ENCODE measurements at regions not wholly inside any gene's neighbourhood (a gene's known extent, or its start where the extent isn't known, plus 50 kb on each side); places are given as distances from the start of the nearest gene placed in this dataset.
"Not testable (repeated sequence)": the region's sequence is repeated elsewhere in the genome, so short reads cannot be mapped to it uniquely, and the experiment has no call there.

DNA sequence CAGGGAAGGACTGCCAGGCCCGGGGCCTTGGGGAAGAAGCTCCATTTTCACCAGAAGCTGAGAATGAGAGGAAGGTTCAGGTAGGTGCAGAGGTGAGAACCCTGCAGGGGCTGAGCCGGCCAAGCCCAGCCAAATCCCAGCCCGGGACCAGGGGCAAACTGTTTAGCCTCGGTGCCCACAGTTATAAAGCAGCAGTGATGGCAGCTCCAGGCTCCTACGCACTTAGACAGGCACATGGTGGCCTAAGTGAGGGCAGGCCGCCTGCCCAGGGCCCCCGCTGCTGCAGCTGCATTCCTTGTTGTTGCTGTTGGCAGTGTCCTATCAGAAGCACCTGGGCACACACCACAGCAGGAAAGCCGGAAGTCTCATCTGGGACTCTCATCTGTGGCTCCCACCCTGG, 159.9 kb upstream of the FOXD4L5 start:
- Mint-ChIP-seq H3K4me1 (ENCODE audit: low read depth) (no peaks in the 10 kb centered on the region), H3K4me3 (no peak overlapping the region), H3K9me3 (peaks cover 7 to 9% of the 10 kb centered on the region in 2 donors), H3K36me3 (ENCODE audit: insufficient read depth in 2 of 2) (peaks cover 4 to 7% of the 10 kb centered on the region in 2 donors), H3K27me3 (ENCODE audit: low read depth) (no peaks in the 10 kb centered on the region), H3K27ac (no peak overlapping the region)
- ATAC-seq (replicated peaks in 1 of 2) (no peak), DNase-seq (no peak)

DNA sequence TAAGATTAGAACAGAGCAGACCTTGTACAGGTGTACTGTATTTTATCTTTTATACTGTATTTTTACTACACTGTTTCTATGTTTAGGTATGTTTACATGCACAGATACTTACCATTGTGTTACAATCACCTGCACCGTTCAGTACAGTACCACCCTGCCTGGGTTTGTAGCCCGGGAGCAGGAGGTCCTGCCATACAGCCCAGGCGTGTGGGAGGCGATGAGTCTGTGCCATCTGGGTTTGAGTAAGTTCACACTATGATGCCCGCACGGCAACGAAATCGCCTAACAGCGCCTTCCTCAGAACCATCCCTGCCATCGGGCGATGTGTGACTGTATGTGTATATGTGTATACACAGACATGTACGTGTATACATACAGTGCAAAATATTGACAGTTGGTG, 157.1 kb upstream of the FOXD4L5 start:
- H3K4me3 Mint-ChIP-seq; H3K27ac Mint-ChIP-seq; H3K4me1 Mint-ChIP-seq (ENCODE audit: low read depth); H3K36me3 Mint-ChIP-seq (ENCODE audit: insufficient read depth in 2 of 2); DNase-seq; ATAC-seq (replicated peaks in 1 of 2); H3K27me3 Mint-ChIP-seq (ENCODE audit: low read depth): not testable (repeated sequence)
- H3K9me3 Mint-ChIP-seq: peaks cover 10 to 13% of the 10 kb centered on the region in 2 donors

DNA sequence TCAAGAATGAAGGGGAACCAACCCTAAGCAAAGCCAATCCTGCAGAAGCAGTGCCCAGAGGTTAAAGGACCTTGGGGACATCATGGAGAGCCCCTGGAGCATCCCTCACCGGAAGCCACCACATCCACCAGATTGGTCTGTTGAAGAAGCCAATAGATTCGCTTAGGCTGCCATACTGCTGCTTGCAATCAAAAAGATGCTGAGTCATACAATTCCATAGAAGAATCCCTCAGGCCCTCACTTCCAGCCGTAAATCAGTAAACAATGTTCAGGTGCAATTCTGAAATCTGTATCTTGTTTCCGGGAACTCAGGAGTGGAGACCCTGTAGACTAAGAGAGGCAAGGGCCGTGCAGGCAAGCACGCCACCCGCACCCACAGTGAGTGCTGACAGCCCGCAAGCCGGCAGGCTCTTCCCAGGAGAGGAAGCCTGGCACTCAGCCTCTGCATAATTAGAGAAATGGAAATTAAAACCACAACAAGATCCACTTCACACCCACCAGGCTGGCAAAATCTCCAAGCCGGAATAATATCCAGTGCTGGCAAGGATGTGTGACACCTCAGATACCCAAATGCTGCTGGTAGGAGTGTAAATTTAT, 156.4 kb upstream of the FOXD4L5 start:
- Mint-ChIP-seq H3K9me3 (peaks cover 15 to 18% of the 10 kb centered on the region in 2 donors), H3K36me3 (ENCODE audit: insufficient read depth in 2 of 2) (peaks cover 8 to 10% of the 10 kb centered on the region in 2 donors)
- ATAC-seq (replicated peaks in 1 of 2); H3K4me3 Mint-ChIP-seq; H3K27me3 Mint-ChIP-seq (ENCODE audit: low read depth); H3K4me1 Mint-ChIP-seq (ENCODE audit: low read depth); DNase-seq; H3K27ac Mint-ChIP-seq: not testable (repeated sequence)

DNA sequence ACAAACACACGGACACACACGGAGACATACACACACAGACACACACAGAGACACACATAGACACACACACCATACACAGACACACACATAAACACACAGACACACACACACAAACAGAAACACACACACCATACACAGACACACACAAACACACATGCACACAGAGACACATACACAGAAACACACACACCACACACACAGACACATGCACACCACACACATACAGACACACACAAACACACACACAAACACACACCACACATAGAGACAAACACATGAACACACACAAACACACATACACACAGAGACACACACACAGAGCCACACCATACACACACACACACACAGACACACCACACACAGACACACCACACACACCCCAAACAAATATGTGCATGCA, 152.7 kb upstream of the FOXD4L5 start:
- H3K27ac Mint-ChIP-seq: no peak overlapping the region
- peaks cover 9 to 14% of the 10 kb centered on the region in 2 donors for H3K36me3 Mint-ChIP-seq (ENCODE audit: insufficient read depth in 2 of 2)
- no peaks in the 10 kb centered on the region for H3K27me3 Mint-ChIP-seq (ENCODE audit: low read depth)
- no peak for DNase-seq
- H3K4me1 Mint-ChIP-seq (ENCODE audit: low read depth): no peaks in the 10 kb centered on the region
- H3K4me3 Mint-ChIP-seq: no peak overlapping the region
- ATAC-seq (replicated peaks in 1 of 2): no peak
- peaks cover 20% of the 10 kb centered on the region in 2 donors for H3K9me3 Mint-ChIP-seq

DNA sequence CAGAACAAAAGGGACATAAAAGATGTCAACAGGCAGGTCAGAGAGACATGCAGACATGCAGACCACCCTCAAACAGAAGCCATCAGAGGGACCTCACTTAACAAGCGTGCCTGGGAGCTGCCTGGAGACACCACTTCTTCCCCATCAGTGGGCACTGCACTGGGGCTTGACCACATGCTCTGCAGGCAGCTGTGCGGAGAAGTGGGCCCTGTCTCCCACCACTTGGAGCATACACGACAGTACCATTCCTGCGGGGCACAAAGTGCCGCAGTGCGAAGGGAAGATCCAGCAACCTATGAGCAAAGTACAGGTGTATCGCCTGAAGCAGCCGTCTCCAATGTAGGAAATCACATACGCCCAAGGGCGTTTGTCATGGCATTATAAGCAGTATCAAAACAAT, 150.5 kb upstream of the FOXD4L5 start:
- no peak for ATAC-seq (replicated peaks in 1 of 2)
- H3K27ac Mint-ChIP-seq: no peak overlapping the region
- H3K36me3 Mint-ChIP-seq (ENCODE audit: insufficient read depth in 2 of 2): peaks cover 18 to 25% of the 10 kb centered on the region in 2 donors
- no peaks in the 10 kb centered on the region for H3K4me1 Mint-ChIP-seq (ENCODE audit: low read depth)
- H3K9me3 Mint-ChIP-seq: peaks cover 27 to 29% of the 10 kb centered on the region in 2 donors
- no peak overlapping the region for H3K4me3 Mint-ChIP-seq
- no peaks in the 10 kb centered on the region for H3K27me3 Mint-ChIP-seq (ENCODE audit: low read depth)
- no peak for DNase-seq

DNA sequence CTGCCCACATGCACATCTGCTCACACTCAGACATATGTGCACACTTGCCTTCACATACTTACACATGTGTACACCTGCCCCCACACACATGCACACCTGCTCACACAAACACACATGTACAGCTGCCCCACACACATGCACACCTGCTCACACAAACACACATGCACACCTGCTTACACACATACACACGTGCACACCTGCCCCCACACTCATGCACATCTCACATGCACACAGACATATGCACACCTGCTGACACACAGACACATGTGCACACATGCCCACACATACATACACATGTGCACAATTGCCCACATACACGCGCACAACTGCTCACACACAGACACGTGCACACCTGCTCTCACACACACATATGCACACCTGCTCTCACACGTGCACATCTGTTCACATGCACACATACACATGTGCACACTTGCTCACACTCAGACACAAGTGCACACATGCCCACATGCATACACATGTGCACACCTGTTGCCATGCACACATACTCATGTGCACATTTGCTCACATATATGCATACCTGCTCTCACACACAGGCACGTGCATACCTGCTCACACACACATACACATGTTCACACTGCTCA, 147.8 kb upstream of the FOXD4L5 start:
- Mint-ChIP-seq H3K36me3 (ENCODE audit: insufficient read depth in 2 of 2) (peaks cover 17 to 26% of the 10 kb centered on the region in 2 donors), H3K27me3 (ENCODE audit: low read depth) (no peaks in the 10 kb centered on the region), H3K27ac (no peak overlapping the region), H3K4me3 (no peak overlapping the region), H3K4me1 (ENCODE audit: low read depth) (no peaks in the 10 kb centered on the region), H3K9me3 (peaks cover 24% of the 10 kb centered on the region in 2 donors)
- DNase-seq: no peak
- no peak for ATAC-seq (replicated peaks in 1 of 2)

DNA sequence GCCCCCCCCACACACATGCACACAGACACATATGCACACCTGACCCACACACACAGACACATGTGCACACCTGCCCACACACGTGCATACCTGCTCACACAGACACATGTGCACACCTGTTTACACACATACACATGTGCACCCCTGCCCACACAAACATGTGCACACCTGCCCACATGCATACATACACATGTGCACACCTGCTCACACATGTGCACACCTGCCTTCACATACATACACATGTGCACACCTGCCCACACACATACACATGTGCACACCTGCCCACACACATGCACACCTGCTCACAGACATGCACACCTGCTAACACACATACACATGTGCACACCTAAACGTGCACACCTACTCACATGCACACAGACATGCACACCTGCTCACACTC, 147.0 kb upstream of the FOXD4L5 start:
- H3K27ac Mint-ChIP-seq: no peak overlapping the region
- no peak for DNase-seq
- H3K9me3 Mint-ChIP-seq: peaks cover 20% of the 10 kb centered on the region in 2 donors
- no peaks in the 10 kb centered on the region for H3K4me1 Mint-ChIP-seq (ENCODE audit: low read depth)
- H3K4me3 Mint-ChIP-seq: no peak overlapping the region
- H3K27me3 Mint-ChIP-seq (ENCODE audit: low read depth): no peaks in the 10 kb centered on the region
- peaks cover 13 to 24% of the 10 kb centered on the region in 2 donors for H3K36me3 Mint-ChIP-seq (ENCODE audit: insufficient read depth in 2 of 2)
- no peak for ATAC-seq (replicated peaks in 1 of 2)

DNA sequence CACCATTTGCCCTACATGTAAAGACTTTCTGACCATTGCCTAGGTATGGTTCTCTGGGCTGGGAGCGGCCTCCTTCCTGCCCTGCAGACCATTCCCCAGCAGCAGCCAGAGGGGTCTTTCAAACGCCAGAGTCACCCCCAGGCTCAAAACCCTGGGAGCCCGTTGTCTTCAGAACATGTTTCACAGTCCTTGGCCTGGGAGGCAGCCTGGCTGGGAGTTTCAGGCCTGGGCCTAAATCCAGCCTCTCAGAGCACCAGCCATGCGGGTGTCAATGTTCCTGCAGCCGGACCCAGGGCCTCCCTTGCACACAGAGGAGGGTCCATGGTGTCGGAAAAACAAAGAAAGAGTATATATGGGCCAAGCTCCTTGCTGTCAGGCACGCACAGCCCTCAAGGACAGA, 145.2 kb upstream of the FOXD4L5 start:
- Mint-ChIP-seq H3K4me1 (ENCODE audit: low read depth) (no peaks in the 10 kb centered on the region), H3K27me3 (ENCODE audit: low read depth) (no peaks in the 10 kb centered on the region), H3K4me3 (no peak overlapping the region), H3K36me3 (ENCODE audit: insufficient read depth in 2 of 2) (peaks cover 19 to 28% of the 10 kb centered on the region in 2 donors), H3K9me3 (peaks cover 21 to 22% of the 10 kb centered on the region in 2 donors), H3K27ac (no peak overlapping the region)
- DNase-seq: no peak
- no peak for ATAC-seq (replicated peaks in 1 of 2)

DNA sequence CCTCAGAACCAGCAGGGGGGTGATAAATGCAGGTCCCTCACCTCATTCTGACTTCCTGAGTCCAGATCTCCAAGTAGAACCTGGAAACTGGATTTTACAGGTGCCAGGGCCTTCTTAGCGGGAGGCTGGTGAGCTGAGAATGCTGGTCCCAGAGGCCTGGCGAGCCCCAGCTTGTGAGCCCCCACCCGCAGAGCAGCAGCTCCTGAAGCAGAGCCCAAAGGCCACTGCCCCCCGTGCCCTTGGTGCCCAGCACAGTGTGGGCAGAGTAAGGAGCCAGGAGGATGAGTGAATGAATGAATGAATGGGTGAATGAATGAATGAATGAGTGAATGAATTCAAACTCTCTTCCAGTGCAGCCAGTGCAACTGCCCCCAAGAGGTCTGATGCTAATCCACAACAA, 142.4 kb upstream of the FOXD4L5 start:
- not testable (repeated sequence) for DNase-seq; H3K4me1 Mint-ChIP-seq (ENCODE audit: low read depth); ATAC-seq (replicated peaks in 1 of 2); H3K27ac Mint-ChIP-seq; H3K27me3 Mint-ChIP-seq (ENCODE audit: low read depth); H3K4me3 Mint-ChIP-seq
- peaks cover 19 to 20% of the 10 kb centered on the region in 2 donors for H3K9me3 Mint-ChIP-seq
- peaks cover 16 to 25% of the 10 kb centered on the region in 2 donors for H3K36me3 Mint-ChIP-seq (ENCODE audit: insufficient read depth in 2 of 2)

DNA sequence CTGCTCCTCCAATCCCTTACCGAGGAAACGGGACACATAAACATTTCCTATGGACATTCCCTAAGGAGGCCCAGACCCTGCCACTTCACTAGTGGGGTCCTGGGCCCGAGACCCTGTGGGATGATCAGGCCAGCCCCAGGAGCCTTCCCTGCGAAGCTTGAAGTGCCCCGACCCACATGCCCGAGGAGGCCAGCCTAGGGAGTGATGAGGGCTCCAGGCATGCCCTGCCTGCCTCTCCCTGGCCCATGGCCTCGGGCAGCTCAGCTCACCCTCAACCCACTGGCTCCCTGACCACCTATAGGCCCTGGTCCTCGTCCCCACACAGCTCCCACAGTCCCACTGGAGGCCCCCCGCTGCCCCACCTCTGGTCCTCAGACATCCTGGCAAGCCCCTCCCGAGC, 141.8 kb upstream of the FOXD4L5 start:
- ATAC-seq (replicated peaks in 1 of 2); DNase-seq; H3K27me3 Mint-ChIP-seq (ENCODE audit: low read depth); H3K27ac Mint-ChIP-seq; H3K4me1 Mint-ChIP-seq (ENCODE audit: low read depth); H3K4me3 Mint-ChIP-seq: not testable (repeated sequence)
- Mint-ChIP-seq H3K9me3 (peaks cover 16 to 17% of the 10 kb centered on the region in 2 donors), H3K36me3 (ENCODE audit: insufficient read depth in 2 of 2) (peaks cover 14 to 22% of the 10 kb centered on the region in 2 donors)

DNA sequence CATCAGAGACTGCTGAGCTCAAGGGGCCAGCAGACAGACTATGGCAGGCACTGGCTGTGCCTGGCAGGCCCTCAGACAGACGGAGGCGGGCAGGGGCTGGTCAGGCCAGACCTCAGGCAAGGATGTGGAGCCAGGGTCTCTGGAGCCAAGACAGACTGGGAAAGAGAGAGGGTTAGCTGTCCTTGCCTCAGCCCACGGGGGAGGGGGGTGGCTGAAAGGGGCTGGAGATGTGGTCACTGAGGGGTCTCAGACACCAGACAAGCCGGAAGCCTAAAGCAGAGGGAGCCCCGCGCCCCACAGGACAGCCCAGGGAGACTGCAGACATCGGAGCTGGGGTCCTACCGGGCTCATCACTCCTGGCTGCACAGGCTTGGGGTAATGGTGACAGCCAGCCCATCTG, 141.2 kb upstream of the FOXD4L5 start:
- H3K4me1 Mint-ChIP-seq (ENCODE audit: low read depth): no peaks in the 10 kb centered on the region
- no peaks in the 10 kb centered on the region for H3K27me3 Mint-ChIP-seq (ENCODE audit: low read depth)
- peaks cover 22 to 23% of the 10 kb centered on the region in 2 donors for H3K9me3 Mint-ChIP-seq
- ATAC-seq (replicated peaks in 1 of 2) (no peak), DNase-seq (no peak)
- H3K36me3 Mint-ChIP-seq (ENCODE audit: insufficient read depth in 2 of 2): peaks cover 19 to 26% of the 10 kb centered on the region in 2 donors
- H3K4me3 Mint-ChIP-seq: no peak overlapping the region
- H3K27ac Mint-ChIP-seq: no peak overlapping the region

DNA sequence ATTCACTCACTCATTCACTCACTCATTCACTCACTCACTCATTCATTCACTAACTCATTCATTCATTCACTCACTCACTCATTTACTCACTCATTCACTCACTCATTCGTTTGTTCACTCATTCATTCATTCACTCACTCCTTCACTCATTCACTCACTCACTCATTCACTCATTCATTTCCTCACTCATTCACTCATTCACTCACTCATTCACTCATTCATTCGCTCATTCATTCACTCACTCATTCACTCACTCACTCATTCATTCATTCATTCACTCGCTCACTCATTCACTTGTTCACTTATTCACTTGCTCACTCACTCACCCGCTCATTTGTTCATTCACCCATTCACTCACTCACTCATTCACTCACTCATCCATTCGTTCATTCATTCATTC, 140.2 kb upstream of the FOXD4L5 start:
- H3K27me3 Mint-ChIP-seq (ENCODE audit: low read depth); ATAC-seq (replicated peaks in 1 of 2); H3K4me3 Mint-ChIP-seq; H3K27ac Mint-ChIP-seq; DNase-seq; H3K4me1 Mint-ChIP-seq (ENCODE audit: low read depth): not testable (repeated sequence)
- H3K9me3 Mint-ChIP-seq: peaks cover 24 to 25% of the 10 kb centered on the region in 2 donors
- peaks cover 21 to 26% of the 10 kb centered on the region in 2 donors for H3K36me3 Mint-ChIP-seq (ENCODE audit: insufficient read depth in 2 of 2)

DNA sequence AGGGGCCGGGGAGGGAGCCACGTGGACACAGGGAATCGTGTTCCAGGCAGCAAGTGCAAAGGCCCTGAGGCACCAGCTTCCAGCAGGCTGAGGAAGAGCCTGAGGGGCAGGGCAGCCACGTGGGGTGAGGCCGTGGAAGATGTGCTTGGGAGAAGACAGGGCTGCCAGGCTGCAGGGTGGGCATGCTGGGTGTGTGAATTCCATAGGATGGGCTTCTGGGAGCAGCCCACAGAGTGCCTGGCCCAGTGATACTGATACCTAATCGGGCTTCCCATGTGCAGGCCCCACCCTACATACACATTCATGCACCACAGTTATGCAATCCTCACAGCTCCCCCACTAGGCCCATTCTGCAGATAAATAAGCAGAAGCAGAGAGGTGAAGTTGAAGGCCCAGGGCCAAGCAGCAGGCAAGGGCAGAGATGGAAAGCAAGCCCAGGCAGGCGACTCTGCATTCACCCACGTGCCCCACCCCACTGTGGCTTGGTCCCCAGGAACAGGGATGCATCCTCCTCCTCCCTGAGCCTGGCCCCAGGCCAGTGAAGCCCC, 139.5 kb upstream of the FOXD4L5 start:
- not testable (repeated sequence) for DNase-seq; ATAC-seq (replicated peaks in 1 of 2); H3K4me1 Mint-ChIP-seq (ENCODE audit: low read depth); H3K4me3 Mint-ChIP-seq; H3K27ac Mint-ChIP-seq; H3K27me3 Mint-ChIP-seq (ENCODE audit: low read depth)
- Mint-ChIP-seq H3K9me3 (peaks cover 26 to 27% of the 10 kb centered on the region in 2 donors), H3K36me3 (ENCODE audit: insufficient read depth in 2 of 2) (peaks cover 21 to 28% of the 10 kb centered on the region in 2 donors)

All from activated T-cell treated with anti-CD3 and anti-CD28 coated beads, Interleukin-2, amount 50 U/mL, for 72 hours (primary cell).